ENCODE measurements at regions not wholly inside any gene's neighbourhood (a gene's known extent, or its start where the extent isn't known, plus 50 kb on each side); places are given as distances from the start of the nearest gene placed in this dataset.
"Not testable (repeated sequence)": the region's sequence is repeated elsewhere in the genome, so short reads cannot be mapped to it uniquely, and the experiment has no call there.

DNA sequence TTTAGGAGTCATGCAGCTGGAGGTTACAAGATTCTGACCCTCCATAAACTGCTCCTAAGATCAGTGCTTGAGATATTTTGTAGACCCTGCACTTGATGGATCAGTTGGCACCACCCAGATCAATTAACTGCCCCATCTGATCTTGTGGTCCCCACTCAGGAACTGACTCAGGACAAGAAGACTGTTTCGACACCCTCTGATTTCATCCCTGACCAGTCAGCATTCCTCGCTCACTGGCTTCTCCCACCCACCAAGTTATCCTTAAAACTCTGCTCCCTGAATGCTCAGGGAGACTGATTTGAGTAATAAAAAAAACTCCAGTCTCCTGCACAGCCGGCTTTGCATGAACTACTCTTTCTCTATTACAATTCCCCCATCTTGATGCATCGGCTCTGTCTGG, 360.2 kb downstream of the GALC start:
- DNase-seq (ENCODE audit: low spot score), result no peak

DNA sequence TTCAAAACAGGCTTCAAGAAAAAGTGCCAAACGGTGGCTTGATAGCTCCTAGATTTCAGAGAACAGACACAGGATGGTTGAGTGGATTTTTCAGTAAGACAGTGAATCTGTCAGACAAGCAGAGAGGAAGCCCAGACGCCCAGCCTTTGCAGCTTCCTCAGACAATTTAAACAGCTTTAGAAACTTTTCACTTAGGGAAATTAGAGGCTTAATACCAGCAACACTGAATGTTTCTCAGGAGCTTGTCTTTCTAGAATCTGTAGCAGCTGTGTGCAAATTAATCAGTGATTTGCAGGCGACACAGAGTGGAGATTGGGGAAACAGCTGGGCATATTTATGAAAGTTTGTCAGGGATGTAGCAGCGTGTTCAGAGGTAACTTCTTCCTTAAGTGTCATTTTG, 362.1 kb downstream of the GALC start:
- DNase-seq (ENCODE audit: low spot score), result no peak

DNA sequence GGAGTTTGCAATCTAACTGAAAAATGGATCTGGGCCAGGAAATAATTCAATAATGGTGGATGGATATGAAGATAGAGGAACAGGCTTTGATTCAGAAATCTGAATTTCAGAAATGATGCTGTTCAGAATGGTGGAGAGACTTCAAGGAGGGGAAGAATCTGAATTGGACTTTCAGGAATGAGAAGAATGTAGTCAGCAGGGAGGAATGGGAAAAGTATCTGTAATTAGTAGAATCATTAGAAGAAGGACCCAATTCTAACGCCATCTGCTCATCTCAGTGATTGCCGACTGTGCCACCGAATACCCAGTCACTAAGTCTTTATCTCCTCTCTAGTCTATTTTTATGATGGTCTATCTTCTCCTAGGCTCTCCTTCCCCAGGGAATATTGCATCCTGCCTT, 363.2 kb downstream of the GALC start:
- DNase-seq (ENCODE audit: low spot score), result no peak

GRCh38 chr14:87628780-87629179, 364.2 kb downstream of the GALC start:
- DNase-seq (ENCODE audit: low spot score), result no peak

DNA sequence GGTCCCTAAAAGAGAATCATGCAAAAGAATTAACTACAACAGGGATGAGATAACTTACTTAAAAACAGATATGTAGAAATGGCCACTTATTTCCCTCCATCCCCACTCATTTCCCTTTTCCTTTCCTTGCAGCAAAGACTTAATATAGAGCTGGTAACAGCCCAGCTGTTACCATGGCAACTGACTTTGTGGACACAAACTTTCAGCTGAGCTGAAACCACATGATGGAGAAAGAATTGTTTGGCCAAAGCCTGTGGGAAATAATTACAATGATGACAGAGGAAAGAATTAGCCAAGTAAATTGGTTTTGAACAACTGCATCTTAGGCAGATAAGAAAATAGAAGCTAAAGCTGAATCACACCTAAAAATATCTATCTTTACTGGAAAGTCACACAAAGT, 364.9 kb downstream of the GALC start:
- no peak for DNase-seq (ENCODE audit: low spot score)

DNA sequence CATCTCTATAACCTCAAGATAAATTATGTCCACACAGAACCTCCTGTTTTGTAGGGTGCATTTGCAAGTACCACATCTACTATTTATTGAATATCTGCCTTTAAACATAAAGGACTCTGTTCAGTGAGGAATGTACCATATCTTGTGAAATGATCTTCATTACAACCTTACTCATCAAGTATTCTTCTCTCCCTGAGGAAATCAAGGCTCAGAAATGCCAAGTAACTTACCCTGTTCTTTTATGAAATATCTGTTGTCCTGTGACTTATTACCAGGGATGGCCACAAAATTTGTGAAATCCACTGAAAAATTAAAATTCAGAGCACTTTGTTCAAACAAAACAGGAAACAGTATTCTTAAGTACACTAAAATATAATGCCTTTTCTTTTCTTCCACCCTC, 366.7 kb downstream of the GALC start:
- DNase-seq (ENCODE audit: low spot score), result no peak

GRCh38 chr14:87623616-87624015, 369.4 kb downstream of the GALC start:
- no peak for DNase-seq (ENCODE audit: low spot score)

GRCh38 chr14:87617079-87617478, 375.9 kb downstream of the GALC start:
- no peak for DNase-seq (ENCODE audit: low spot score)

DNA sequence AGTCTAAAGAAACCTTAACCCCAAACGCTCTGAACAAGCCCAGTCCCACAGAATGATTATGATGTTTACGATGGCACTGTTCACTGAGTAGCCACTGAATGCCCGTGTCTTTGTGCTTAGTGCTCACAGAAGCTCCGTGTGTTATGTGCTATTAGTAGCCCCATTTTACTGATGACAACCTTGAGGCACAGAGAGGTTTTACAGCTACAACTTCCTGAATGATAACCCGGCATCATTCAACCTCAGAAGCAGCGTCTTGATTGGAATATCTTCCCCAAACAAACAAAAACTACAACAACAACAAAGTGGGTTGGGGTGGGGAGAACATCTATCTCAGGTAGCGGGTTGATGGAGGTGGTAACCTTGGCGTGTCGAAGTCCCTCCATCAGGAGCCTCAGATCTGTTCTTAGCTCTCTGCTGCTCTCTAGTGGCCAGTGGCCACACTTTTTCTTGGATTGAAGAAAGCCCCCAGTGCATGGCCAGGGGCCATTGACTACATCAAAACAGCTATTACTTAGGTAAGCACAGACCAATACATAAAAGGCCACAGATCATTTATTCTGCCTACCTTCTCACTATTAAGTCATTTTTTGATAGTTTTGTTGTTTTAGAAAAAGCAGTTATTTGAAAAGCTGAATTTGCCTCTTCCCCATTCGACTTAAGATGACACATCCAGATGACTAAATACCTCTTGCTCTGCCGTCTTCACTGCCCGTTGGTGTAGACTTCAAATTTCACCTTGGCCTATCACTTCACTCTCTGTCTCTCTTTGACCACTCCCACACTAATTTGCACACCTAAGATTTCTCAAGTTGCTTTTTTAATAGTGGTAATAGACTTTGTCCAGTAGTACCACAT, 376.9 kb downstream of the GALC start:
- DNase-seq (ENCODE audit: low spot score), result no peak

DNA sequence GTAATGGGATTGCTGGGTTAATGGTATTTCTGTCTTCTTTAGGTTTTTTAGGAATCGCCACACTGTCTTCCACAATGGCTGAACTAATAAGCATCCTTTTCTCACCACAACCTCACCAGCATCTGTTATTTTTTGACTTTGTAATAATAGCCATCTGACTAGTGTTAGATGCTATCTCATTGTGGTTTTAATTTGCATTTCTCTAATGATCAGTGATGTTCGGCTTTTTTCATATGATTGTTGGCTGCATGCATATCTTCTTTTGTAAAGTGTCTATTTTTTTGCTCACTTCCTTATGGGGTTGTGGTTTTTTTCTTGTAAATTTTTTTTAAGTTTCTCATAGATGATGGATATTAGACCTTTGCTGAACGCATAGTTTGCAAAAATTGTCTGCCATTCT, 377.9 kb downstream of the GALC start:
- no peak for DNase-seq (ENCODE audit: low spot score)

GRCh38 chr14:87613881-87614280, 379.1 kb downstream of the GALC start:
- no peak for DNase-seq (ENCODE audit: low spot score)

GRCh38 chr14:87607056-87607455, 385.9 kb downstream of the GALC start:
- not testable (repeated sequence) for DNase-seq (ENCODE audit: low spot score)

- no peak for DNase-seq (ENCODE audit: low spot score)
Measured at GRCh38 chr14:87601036-87601435, 391.9 kb downstream of the GALC start.

DNA sequence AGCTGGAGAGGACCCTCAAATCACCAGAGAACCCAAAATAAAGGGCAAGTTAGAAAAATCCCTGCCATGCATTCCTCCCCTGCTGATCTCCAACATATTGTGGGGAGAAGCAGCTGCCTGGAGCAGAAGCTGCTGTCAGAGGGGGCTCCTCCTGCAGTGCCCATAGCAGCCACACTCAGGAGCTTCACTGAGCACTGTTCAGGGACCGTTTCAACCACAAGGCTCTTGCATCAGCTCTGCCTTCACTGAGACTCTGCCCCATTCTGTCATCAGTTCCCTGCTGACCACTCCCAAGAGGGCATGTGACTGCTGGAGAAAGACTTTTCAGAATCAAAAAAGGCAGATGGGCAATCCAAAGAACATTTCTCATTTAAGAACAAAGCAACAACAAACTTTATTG, 392.7 kb downstream of the GALC start:
- no peak for DNase-seq (ENCODE audit: low spot score)

DNA sequence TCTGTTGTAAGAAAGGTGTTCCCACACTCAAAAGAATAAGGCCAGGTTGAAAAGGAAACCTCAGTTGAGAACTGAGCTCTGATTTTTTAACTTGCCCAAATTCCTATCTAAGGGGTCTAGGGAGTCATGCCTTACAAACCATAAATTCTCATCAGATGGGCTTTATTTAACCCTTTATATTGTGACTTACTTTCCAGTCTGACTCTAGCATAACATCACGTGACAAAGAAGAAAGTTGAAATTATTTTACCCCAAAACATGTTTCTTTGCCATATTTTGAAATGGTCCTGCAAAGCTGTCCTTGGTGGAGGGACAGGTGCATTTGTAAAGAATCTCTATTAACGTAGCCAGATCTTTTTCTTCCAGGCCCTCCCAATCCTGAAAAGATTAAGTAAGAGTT, 411.7 kb downstream of the GALC start:
- DNase-seq (ENCODE audit: low spot score), result no peak

GRCh38 chr14:87579036-87579435, 413.9 kb downstream of the GALC start:
- DNase-seq (ENCODE audit: low spot score), result no peak

DNA sequence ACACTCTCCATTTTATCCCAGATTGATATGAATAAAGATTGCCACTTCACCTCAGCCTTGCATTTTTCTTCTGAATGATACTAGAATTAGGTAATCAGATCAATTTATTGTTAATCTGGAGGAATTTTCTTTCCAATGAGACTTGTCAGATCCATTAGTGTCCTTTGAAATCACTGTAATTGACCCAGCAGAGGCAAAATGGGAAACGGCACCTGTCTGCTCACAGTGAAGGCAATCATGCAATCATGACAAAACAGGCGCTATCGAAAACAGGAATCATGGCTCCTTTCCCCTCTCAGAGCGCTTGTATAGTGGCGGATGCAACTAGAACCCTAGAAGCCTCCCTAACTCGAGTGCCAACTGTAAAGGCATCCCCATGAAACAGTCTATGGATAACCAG, 417.6 kb downstream of the GALC start:
- no peak for DNase-seq (ENCODE audit: low spot score)

- no peak for DNase-seq (ENCODE audit: low spot score)
Measured at GRCh38 chr14:87573591-87573990, 419.4 kb downstream of the GALC start.

DNA sequence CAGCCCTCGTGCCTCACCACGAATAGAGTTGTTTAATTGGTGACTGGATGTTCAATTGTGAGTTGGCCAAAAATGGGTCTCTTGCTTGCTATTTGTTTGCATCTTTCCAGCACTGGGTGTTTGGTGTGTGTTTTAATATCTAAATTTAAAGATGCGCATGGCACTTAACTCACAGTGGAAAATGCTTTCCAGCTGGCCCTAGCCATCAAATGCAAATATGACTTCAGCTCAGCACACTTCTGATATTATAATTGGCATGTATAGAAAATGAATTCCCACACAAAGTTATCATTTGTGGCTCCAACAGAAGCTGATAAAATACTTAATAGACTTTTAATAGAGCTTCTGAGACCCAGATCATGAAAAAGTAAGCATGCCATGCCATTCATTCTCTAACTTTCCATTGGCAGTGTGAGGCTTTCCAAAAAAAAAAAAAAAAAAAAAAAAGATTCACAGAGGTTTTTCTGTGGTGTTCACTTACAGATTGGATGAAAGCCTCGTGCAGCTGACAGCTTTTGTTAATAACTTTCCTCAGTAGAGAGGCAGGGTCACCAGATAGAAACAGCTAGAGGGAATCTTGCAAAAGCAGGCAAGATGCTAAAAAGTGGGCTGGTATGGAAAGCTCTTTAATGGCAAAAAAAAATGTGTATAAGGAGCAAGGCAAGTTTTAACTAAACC, 425.2 kb downstream of the GALC start:
- no peak for DNase-seq (ENCODE audit: low spot score)

DNA sequence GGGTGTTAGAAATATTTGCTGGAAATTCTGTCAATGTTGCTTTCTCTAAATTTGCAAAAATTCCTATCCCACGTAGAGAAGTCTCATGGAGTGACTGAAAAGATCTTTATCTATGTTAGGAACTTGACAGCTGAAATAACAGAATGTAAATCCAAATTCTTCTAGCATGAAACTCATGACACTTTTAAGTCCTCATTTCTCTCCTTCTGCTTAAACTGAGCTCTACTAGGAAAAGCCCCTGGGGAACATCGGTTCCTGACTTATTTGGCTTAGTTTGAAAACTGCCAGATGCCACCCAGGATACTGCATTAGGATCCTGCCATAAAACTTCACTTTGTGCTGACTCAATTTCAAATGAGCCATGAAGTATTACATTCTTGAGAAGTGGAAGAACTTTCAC, 426.0 kb downstream of the GALC start:
- no peak for DNase-seq (ENCODE audit: low spot score)

DNA sequence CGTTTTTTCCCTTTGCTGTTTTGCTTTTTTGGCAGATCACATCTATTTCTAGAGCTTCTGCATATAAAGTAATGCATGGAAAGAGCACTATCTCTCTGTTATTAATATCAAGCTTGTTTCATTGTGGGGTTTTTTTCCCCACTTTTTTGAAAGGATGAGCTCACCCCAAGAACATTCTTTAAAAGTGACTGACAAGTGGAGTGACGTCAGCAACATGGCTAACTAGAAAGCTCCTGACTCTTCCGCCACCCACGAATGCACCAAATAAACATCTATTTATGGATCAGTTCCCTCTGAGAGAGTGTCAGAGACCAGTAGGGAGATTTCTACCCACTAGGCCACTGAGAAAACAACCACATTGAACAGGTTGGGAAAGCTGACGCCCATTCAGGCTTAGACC, 445.4 kb downstream of the GALC start:
- no peak for DNase-seq (ENCODE audit: low spot score)

- no peak for DNase-seq (ENCODE audit: low spot score)
Measured at GRCh38 chr14:87542288-87542687, 450.7 kb downstream of the GALC start.

DNA sequence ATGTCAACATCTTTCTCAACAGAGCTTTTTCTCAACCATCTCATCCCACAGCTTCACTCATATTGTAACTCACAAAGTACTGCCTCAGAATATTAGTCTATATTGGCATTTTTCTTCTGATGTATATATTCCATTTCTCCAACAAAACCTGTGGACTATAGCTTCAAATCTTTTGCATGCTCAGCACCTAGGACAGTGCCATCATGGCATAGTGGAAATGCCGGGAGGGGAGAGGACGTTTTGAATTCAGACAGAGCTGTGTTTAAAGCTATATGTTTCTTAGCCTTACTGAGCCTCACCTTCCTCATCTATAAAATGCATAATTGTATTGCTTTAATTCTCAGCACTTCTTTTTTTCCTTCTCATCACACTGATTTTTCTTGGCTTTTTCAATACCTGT, 452.6 kb downstream of the GALC start:
- DNase-seq (ENCODE audit: low spot score), result no peak
